ENCODE measurements at regions not wholly inside any gene's neighbourhood (a gene's known extent, or its start where the extent isn't known, plus 50 kb on each side); places are given as distances from the start of the nearest gene placed in this dataset.
A peak's percentile ranks its signal among the peaks of the same experiment; 100 is the strongest.
"Not testable (repeated sequence)": the region's sequence is repeated elsewhere in the genome, so short reads cannot be mapped to it uniquely, and the experiment has no call there.

GRCh38 chr2:3899536-3900155, 196.3 kb downstream of the DCDC2C start:
- no peak for DNase-seq

GRCh38 chr2:3902131-3902530, 198.8 kb downstream of the DCDC2C start:
- DNase-seq: no peak

GRCh38 chr2:3904061-3904460, 200.7 kb downstream of the DCDC2C start:
- DNase-seq: no peak

- DNase-seq: not testable (repeated sequence)
These were observed 205.1 kb downstream of the DCDC2C start for GRCh38 chr2:3908498-3908897.

GRCh38 chr2:3911882-3912455, 208.6 kb downstream of the DCDC2C start:
- no peak for DNase-seq

- no peak for DNase-seq
These were observed 209.8 kb downstream of the DCDC2C start for GRCh38 chr2:3913166-3913565.

- DNase-seq: no peak
These were observed 210.9 kb downstream of the DCDC2C start for GRCh38 chr2:3914241-3914640.

- no peak for DNase-seq
These were observed 223.7 kb downstream of the DCDC2C start for GRCh38 chr2:3927031-3927430.

- DNase-seq: no peak
These were observed 226.0 kb downstream of the DCDC2C start for GRCh38 chr2:3929374-3929773.

GRCh38 chr2:3930246-3930645, 226.9 kb downstream of the DCDC2C start:
- no peak for DNase-seq

- no peak for DNase-seq
These were observed 237.3 kb downstream of the DCDC2C start for GRCh38 chr2:3940661-3941060.

GRCh38 chr2:3942841-3943240, 239.5 kb downstream of the DCDC2C start:
- no peak for DNase-seq

GRCh38 chr2:3944071-3944470, 240.7 kb downstream of the DCDC2C start:
- DNase-seq: no peak

GRCh38 chr2:3944841-3945240, 241.5 kb downstream of the DCDC2C start:
- no peak for DNase-seq

GRCh38 chr2:3948191-3948590, 244.8 kb downstream of the DCDC2C start:
- no peak for DNase-seq

GRCh38 chr2:3951131-3951954, 248.0 kb downstream of the DCDC2C start:
- DNase-seq: no peak

GRCh38 chr2:3952866-3953516, 249.6 kb downstream of the DCDC2C start:
- DNase-seq: no peak

GRCh38 chr2:3954261-3954660, 250.9 kb downstream of the DCDC2C start:
- no peak for DNase-seq

GRCh38 chr2:3956406-3956805, 253.0 kb downstream of the DCDC2C start:
- no peak for DNase-seq

- DNase-seq: no peak
These were observed 253.5 kb downstream of the DCDC2C start for GRCh38 chr2:3956892-3957291.

- no peak for DNase-seq
These were observed 255.1 kb downstream of the DCDC2C start for GRCh38 chr2:3958465-3958864.

- no peak for DNase-seq
These were observed 255.6 kb downstream of the DCDC2C start for GRCh38 chr2:3958969-3959368.

GRCh38 chr2:3959372-3959771, 256.0 kb downstream of the DCDC2C start:
- DNase-seq: peak; percentile 34

- DNase-seq: no peak
These were observed 256.7 kb downstream of the DCDC2C start for GRCh38 chr2:3960106-3960505.
